ENCODE measurements at regions not wholly inside any gene's neighbourhood (a gene's known extent, or its start where the extent isn't known, plus 50 kb on each side); places are given as distances from the start of the nearest gene placed in this dataset.

- TF ChIP-seq CTCF (conservative IDR thresholded peaks at IDR 0.05; ENCODE audit: low read length) (no peak), EZH2phosphoT487 (IDR thresholded peaks at IDR 0.05; ENCODE audit: borderline replicate concordance, low read depth, low read length) (no peak)
Measured at GRCh38 chr19:30969591-30969990, 379.6 kb downstream of the TSHZ3 start.
